Stimulated activated CD4-positive, alpha-beta T cell treated with anti-CD3 and anti-CD28 coated beads, TNF-alpha, amount 100 ng/mL, for 1 hour (primary cell): ENCODE measurements at regions not wholly inside any gene's neighbourhood (a gene's known extent, or its start where the extent isn't known, plus 50 kb on each side); places are given as distances from the start of the nearest gene placed in this dataset.
"Not testable (repeated sequence)": the region's sequence is repeated elsewhere in the genome, so short reads cannot be mapped to it uniquely, and the experiment has no call there.

Source experiments
- DNase-seq, 3 donors: peaks; one replicate each; pipeline ENCODE4 v3.0.0-alpha.2; 2020; ENCODE audit warnings: low read depth in 3 of 3, low spot score in 1 of 3

DNA sequence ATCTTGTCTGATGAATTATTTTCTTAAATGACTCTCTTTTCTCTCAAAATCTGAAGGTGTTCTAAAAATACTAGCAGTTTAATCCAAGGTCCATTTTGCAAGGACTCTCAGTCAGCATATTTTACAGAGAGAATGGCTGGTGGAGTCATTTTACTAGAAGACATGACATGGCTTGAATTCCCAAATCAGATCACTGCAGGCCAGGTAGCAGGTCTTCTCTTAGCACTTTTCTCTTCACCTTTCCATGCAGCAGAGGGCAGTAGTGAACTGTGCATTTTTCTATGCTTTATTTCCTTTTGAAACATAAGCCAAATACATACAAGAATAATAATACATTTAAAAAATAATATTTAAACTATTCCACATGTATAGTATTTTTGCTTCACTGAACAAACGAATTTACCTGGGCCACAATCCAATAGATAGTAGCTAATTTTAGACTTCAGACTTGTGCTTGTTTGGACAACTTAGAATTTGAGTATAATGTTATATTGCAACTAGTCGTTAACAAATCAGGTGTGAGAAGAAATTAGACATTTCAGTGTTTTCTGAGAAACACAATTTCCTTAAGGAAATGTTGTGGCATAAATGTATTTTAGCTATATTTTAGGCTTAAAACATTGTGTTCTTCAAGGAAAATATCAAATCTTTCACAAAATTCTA lies 289.4 kb upstream of the DAB2 start:
- no peak for DNase-seq

GRCh38 chr5:39713250-39713916 lies 288.6 kb upstream of the DAB2 start:
- DNase-seq, result no peak

GRCh38 chr5:39712316-39713249 lies 287.8 kb upstream of the DAB2 start:
- DNase-seq, result no peak

DNA sequence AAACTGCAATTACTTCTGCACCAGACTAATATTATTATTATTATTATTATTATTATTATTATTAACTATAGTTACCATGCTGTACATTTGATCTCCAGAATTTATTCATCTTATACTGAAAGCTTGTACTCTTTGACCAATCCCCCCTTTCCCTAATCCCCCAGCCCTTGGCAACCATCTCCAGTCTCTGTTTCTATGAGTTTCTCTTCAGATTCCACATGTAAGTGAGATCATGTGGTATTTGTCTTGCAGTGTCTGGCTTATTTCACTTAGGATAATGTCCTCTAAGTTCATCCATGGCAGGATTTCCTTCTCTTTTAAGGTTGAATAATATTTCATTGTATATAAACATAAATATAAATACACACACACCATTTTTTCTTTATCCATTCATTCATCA lies 287.0 kb upstream of the DAB2 start:
- DNase-seq, result no peak

GRCh38 chr5:39709032-39709431 lies 284.3 kb upstream of the DAB2 start:
- no peak for DNase-seq

GRCh38 chr5:39702928-39703327 lies 278.1 kb upstream of the DAB2 start:
- no peak for DNase-seq

DNA sequence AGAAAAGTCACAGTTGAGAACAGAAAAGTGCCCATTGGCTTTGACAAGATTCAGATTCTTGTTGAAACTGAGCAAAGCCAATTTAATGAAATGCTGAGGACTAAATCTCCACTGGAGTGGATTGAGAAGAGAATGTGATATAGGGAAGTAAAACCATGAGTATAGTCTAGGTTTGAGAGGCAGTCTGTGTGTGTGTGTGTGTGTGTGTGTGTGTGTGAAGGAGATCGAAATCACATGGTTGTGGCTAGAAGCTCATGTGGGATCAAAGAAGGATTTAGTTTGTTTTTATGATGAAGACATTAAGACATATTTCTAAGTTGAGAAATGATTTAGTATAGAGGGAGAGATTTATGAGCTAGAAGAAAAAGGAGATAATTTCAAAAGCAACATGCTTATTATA lies 275.7 kb upstream of the DAB2 start:
- DNase-seq, result no peak

DNA sequence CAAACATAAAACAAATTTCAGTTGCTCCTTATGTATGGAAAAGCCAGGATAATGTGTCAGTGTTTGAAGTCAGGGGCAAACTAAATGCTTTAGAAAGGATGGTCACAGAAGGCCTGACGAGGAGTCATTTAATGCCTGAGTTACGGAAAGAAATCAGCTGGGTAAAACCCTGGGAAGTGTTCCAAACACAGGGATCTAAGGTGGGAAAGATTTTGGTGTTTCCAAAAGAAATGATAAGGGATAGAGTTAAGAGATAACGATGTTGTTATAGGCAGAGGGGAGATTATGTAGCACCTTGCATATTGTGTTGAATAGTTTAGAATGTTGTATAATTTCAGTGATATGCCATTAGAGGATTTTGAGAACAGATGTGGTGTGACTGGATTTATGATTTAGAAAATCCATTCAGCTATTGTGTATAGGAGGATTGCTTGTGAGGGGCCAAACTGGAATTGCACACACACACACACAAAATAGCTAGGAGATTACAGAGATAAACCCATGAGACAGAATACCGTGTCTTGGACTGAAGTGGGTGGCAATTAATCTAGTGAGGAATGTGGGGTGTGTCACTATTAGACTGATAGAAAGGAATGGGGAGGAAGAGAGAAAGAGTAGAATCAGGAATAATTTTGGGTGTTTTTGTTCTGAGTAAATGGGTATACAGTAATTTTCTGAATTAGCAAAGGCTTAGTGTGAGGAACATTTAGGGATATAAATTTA lies 274.2 kb upstream of the DAB2 start:
- no peak for DNase-seq

GRCh38 chr5:39697881-39698280 lies 273.1 kb upstream of the DAB2 start:
- no peak for DNase-seq

GRCh38 chr5:39696672-39697398 lies 272.1 kb upstream of the DAB2 start:
- DNase-seq, result no peak

DNA sequence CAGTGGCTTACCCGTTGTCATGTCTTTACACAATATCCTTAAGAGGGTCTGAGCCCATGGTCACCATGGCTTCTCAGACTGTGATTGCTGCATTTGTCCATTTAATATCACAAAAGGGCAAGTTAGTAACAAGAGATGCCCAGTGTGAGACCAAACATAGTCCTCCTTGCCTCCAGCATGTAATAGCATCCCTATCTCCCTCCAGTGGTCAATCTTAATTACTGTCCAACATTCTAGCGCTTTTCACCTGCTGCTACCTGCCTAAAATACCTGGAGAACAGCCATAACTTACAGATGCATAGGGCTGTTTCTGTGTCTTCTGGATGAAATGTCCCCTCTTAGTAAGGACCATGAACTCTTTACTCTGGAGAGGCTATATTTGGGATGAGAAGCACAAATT lies 267.2 kb upstream of the DAB2 start:
- DNase-seq, result no peak

DNA sequence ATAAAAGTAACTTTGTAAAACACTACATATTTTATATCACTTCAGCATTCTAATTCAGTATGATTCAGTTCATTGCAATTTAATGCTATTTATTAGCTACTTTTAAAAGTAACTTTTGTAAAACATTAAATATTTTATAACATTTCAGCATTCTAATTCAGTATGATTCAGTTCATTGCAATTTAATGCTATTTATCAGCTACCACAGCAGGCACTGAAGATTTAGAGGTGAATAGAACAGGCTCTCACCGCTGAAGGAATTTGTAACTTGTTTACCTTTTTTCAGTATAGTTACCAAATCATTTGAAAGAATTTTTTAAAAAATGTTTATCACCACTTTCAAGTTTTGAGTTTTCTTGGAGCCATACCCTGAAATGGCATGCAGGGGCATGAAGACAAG lies 266.4 kb upstream of the DAB2 start:
- no peak for DNase-seq

DNA sequence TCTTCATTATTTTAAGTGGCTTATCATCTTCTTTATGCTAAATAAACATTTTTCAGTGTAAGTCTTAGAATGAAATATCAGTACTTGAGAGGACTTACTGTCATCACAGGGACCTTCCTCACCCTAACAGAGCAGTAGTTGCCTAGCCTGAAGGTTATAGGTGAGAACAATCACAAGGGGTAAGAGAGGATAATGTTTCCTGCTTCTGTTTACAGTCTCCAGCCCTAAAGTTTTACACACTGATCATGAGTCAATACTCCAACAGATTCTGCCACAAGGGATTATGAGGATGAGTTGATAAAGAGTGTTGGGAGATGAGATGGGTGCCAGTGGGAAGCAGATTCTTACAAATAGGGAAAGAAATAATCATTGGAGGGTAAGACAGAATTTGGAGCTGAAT lies 265.1 kb upstream of the DAB2 start:
- DNase-seq, result no peak

DNA sequence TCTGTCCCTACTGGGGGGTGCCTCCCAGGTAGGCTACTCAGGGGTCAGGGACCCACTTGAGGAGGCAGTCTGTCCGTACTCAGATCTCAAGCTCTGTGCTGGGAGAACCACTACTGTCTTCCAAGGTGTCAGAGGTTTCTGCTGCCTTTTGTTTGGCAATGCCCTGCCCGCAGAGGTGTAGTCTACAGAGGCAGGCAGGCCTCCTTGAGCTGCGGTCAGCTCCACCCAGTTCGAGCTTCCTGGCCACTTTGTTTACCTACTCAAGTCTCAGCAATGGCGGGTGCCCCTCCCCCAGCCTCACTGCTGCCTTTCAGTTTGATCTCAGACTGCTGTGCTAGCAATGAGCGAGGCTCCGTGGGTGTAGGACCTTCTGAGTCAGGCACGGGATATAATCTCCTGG lies 263.1 kb upstream of the DAB2 start:
- not testable (repeated sequence) for DNase-seq

DNA sequence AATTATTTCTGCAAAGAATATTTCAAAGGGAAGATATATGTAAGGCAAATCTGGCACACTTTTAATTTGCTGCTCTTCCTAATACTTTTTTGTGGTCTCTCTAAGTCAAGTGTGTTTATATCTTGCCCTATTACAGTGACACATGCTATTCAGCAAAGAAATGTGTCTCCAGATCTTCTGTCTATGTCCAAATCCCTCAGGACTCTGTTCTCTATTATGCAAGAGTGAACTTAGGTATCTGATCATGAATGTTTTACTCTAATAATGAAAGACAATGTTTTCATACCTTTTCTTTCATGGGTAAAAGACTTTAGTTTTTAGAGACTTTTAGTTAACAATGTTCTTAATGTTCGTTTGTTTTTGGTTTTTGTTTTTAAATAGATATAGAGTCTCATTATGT lies 255.4 kb upstream of the DAB2 start:
- DNase-seq, result no peak

- no peak for DNase-seq
These were observed 253.8 kb upstream of the DAB2 start for GRCh38 chr5:39678534-39678933.

GRCh38 chr5:39675676-39676075 lies 250.9 kb upstream of the DAB2 start:
- no peak for DNase-seq

DNA sequence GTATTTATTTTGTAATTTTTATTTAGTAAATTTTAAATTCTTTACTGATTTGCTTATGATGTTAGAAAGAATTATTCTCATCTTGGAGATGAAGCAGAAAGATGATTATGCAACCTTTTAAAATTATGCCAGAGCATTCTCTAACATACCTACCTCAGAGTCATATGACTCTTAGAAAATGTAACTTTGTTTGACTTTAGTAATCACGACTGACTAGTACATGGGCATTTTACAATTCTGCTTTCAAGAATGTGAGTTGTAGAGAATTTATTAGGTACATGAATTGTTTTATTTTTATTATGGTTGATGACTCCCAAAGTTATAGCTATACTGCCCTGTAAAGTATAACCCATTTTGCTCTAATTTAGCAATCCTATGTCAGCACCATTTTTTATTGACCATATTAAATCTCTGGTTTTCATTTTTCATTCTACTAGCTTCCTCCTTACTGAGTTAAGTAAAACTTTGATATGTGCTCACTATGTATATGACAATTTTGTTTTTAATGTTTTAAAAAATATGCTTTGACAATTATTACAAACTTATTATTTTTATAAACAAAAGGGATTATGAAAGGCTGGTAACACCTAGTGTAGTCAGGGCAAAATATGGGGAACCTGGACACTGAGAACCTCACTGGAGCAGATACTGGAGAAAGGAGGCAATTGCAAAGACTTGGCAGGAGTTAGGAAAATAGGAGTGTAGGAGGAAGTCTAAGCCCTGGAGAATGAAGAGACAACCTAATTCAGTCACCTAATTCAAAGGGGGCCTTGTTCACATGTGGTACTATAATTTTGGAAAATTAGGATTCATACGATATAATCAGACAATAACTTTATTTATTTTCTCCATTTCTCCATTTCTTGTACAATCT lies 249.7 kb upstream of the DAB2 start:
- DNase-seq, result no peak

DNA sequence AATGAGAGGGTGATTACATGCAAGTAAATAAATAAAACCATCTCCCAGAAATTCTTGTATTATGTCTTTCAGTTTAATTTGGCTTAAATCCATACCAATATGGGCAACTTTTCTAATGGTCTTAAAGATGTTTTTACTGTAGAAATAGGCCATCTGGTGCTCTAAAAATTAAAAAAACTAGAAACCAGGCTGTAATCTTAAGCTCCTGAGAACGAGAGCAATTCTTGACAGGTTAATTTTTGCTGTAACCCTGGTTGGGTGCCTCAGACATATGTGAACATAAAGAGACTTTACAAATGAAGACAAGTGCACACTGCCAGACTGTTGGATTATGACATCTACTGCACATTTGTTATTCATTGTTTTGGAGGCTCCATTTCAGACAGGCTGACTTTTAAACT lies 246.8 kb upstream of the DAB2 start:
- DNase-seq, result no peak

GRCh38 chr5:39670955-39671354 lies 246.2 kb upstream of the DAB2 start:
- no peak for DNase-seq
